ENCODE measurements at regions not wholly inside any gene's neighbourhood (a gene's known extent, or its start where the extent isn't known, plus 50 kb on each side); places are given as distances from the start of the nearest gene placed in this dataset.
"Not testable (repeated sequence)": the region's sequence is repeated elsewhere in the genome, so short reads cannot be mapped to it uniquely, and the experiment has no call there.

DNA sequence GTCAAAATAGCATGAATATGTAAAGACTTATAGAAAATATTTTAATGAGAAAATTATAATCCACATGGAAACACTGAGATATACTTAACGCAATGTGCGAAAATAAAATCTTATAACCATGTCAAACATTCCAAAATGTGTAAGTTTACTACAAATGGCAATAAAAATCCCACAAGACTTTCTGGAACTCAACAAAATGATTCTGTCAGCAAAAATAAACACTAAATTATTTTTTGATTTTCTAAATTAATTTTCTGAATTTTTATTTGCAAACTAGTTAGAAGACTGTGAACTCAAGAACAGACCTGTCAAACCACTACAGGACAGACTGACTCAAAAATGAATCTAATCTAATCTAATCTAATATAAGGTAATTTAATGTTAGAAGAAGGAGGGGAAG lies 160.8 kb upstream of the KCTD7 start:
- TF ChIP-seq, protein P1, sequence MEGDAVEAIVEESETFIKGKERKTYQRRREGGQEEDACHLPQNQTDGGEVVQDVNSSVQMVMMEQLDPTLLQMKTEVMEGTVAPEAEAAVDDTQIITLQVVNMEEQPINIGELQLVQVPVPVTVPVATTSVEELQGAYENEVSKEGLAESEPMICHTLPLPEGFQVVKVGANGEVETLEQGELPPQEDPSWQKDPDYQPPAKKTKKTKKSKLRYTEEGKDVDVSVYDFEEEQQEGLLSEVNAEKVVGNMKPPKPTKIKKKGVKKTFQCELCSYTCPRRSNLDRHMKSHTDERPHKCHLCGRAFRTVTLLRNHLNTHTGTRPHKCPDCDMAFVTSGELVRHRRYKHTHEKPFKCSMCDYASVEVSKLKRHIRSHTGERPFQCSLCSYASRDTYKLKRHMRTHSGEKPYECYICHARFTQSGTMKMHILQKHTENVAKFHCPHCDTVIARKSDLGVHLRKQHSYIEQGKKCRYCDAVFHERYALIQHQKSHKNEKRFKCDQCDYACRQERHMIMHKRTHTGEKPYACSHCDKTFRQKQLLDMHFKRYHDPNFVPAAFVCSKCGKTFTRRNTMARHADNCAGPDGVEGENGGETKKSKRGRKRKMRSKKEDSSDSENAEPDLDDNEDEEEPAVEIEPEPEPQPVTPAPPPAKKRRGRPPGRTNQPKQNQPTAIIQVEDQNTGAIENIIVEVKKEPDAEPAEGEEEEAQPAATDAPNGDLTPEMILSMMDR (IDR thresholded peaks at IDR 0.05), result no peak
- H3K9me3 ChIP-seq, result no peaks in the 10 kb centered on the region
- H3K4me1 ChIP-seq, result peaks cover 0 to 10% (median 0%) of the 10 kb centered on the region in 9 donors
- intact Hi-C loops (cut with DNase I), result no loop called here
- no peak overlapping the region for H3K27ac ChIP-seq
- H3K36me3 ChIP-seq, result peaks cover 0 to 8% (median 0%) of the 10 kb centered on the region in 9 donors
- no peak for ATAC-seq
- 98 to 100% methylated on average over 2 of the region's 2 CpGs for WGBS, 2 donors
- no peak for DNase-seq
- no peaks in the 10 kb centered on the region for H3K27me3 ChIP-seq
- no peak overlapping the region for H3K4me3 ChIP-seq

DNA sequence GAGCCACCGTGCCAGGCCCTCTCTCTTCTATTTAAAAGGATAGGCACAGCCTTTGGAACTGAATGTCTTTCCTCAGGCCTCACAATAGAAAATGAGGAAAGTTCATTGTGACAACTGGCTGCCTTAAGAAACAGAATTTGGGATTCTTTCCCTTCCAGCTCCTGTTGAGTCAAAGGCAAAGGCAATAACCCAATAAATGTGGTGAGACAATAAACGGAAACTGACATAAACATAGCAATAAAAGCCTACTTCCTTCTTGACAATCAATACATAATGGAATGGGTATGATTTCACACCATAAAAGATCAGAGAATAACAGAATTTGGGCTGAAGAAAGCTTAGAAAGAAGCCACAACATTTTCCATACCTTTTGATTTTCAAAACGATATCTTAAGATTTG lies 155.6 kb upstream of the KCTD7 start:
- H3K27ac ChIP-seq; DNase-seq; H3K9me3 ChIP-seq; H3K27me3 ChIP-seq; intact Hi-C loops (cut with DNase I); H3K4me1 ChIP-seq; ATAC-seq; H3K4me3 ChIP-seq: not testable (repeated sequence)
- peaks cover 0 to 35% (median 0%) of the 10 kb centered on the region in 9 donors for H3K36me3 ChIP-seq
- WGBS, 2 donors, result 90 to 91% methylated on average over 3 of the region's 3 CpGs

DNA sequence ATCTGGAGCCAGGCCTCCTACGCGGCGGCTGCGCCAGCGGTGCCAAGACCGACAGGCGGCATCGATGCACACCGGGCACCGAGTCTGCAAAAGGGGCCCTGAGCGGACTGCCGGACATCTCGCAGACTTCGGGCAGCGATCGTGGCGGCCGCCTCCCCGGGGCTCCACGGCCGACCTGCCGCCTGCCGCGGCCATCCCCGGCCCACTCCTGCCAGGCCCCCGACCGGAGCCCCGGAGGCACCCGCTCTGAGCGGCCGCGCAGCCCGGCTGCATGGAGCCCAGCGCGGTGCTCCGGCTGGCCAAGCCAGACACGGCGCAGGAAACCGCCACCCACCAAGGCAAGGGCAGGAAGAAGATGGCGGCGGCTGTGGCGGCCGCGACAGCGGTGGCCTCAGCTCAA lies 154.2 kb upstream of the KCTD7 start:
- Histone ChIP-seq H3K4me3 (no peak overlapping the region), H3K4me1 (peaks cover 0 to 10% (median 0%) of the 10 kb centered on the region in 9 donors), H3K27me3 (no peaks in the 10 kb centered on the region), H3K27ac (no peak overlapping the region), H3K9me3 (no peaks in the 10 kb centered on the region), H3K36me3 (peaks cover 0 to 48% (median 5%) of the 10 kb centered on the region in 9 donors)
- intact Hi-C loops (cut with DNase I), result no loop called here
- DNase-seq (no peak), ATAC-seq (no peak)
- TF ChIP-seq, protein P1 (IDR thresholded peaks at IDR 0.05), result no peak
- WGBS, 2 donors, result 96 to 97% methylated on average over 45 of the region's 45 CpGs

DNA sequence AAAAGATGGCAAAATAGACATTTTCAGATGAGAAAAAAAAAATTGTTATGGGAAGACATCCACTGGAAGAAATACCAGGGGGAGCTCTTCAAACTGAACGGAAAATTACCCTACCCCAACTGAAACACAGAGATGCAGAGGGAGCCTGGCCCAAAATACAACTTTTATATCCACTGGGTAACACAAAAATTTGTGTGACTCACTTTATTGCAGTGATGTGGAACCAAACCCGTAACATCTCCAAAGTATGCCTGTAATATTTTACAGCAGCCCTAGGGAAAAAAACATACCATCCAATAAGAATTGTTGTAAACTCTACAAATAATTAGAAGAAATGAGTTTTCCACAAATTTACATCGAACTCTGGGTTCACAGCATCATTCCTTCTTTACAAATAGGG lies 152.6 kb upstream of the KCTD7 start:
- ATAC-seq; H3K4me1 ChIP-seq; H3K4me3 ChIP-seq; intact Hi-C loops (cut with DNase I); H3K27ac ChIP-seq; DNase-seq; H3K27me3 ChIP-seq; H3K9me3 ChIP-seq: not testable (repeated sequence)
- WGBS, 2 donors, result 95 to 96% methylated on average over 3 of the region's 3 CpGs
- peaks cover 0 to 61% (median 10%) of the 10 kb centered on the region in 9 donors for H3K36me3 ChIP-seq

DNA sequence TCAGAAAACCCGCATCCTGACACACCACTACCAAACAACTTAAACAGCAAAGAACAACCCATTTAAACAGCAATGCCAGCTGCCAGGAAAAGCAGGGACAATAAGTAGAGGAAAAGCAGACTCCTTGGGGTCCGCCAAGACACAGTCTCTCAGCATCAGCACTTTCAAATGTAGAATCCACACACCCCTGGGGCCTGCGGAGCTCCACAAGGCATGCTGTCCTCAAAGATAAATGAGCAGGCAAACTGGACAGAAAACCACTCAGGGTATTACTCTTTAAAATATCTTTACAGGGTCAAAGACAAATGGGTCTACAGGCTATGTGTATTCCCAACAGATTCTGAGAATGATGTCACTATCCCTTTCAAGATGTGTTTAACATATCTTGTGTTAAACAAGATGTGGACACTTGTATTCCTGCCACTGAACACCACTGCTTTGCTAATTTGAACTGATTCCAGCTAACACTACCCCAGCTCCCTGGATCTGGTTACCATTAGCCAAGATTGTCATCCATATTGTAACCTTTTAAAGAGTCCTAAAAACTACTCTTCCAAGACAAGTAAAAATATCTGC lies 150.8 kb upstream of the KCTD7 start:
- H3K9me3 ChIP-seq; H3K4me1 ChIP-seq; DNase-seq; H3K27ac ChIP-seq; intact Hi-C loops (cut with DNase I); H3K27me3 ChIP-seq; H3K4me3 ChIP-seq; ATAC-seq: not testable (repeated sequence)
- H3K36me3 ChIP-seq, result peaks cover 0 to 73% (median 10%) of the 10 kb centered on the region in 9 donors
- 63 to 70% methylated on average over 3 of the region's 3 CpGs for WGBS, 2 donors

DNA sequence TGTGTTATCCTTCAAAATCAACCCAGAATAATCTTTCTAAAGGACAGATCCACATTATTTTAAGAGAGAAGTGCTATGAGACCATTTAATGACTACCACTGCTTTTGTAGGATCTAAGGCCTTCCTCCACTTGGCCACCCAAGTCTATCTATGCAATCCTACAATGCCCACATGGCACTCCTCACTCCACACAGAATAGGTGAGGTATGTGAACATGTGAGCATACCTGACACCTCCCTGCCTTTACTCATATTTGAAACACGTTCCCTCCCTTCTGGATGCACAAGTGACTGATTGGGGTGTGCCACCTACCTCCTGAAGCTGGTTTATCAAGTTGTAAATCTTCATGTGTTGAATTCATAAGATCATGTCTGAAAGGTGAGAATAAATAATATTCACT lies 147.5 kb upstream of the KCTD7 start:
- H3K27ac ChIP-seq; H3K27me3 ChIP-seq; DNase-seq; H3K4me1 ChIP-seq; intact Hi-C loops (cut with DNase I); H3K4me3 ChIP-seq; ATAC-seq; H3K9me3 ChIP-seq: not testable (repeated sequence)
- 97 to 100% methylated on average over 1 of the region's 1 CpG for WGBS, 2 donors
- peaks cover 0 to 64% (median 13%) of the 10 kb centered on the region in 9 donors for H3K36me3 ChIP-seq

DNA sequence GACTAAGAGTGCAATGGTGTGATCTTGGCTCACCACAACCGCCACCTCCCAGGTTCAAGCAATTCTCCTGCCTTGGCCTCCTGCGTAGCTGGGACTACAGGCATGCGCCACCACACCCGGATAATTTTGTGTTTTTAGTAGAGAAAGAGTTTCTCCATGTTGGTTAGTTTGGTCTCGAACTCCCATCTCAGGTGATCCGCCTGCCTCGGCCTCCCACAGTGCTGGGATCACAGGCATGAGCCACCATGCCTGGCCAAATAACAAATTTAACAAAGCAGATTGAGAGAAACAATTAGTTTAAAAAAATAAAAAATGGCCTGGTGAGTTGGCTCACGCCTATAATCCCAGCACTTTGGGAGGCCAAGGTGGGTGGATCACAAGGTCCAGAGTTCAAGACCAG lies 139.6 kb upstream of the KCTD7 start:
- H3K4me3 ChIP-seq; H3K27ac ChIP-seq; intact Hi-C loops (cut with DNase I); DNase-seq; H3K9me3 ChIP-seq; H3K27me3 ChIP-seq; ATAC-seq: not testable (repeated sequence)
- H3K36me3 ChIP-seq, result peaks cover 0 to 16% (median 0%) of the 10 kb centered on the region in 9 donors
- peaks cover 0 to 11% (median 10%) of the 10 kb centered on the region in 9 donors for H3K4me1 ChIP-seq
- WGBS, 2 donors, result 96 to 98% methylated on average over 8 of the region's 8 CpGs

DNA sequence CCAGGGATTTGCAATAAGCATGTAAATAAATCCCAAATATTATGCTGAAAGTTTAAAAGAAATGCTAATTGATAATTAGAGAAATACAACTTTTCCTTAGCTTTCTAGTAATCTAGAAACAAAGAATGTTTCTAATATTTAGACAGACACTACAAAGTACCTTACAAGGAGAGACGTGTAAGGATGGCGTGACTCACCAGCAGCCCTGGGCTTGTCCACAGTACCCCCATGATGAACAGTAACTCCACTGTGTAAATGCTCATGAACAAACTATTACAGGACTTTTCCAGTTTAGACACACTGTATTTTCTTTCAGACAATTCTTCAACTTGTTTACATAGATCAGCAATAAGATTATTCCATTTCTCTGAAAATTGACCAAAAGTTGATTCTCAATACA lies 138.9 kb upstream of the KCTD7 start:
- WGBS, 2 donors, result 44 to 57% methylated on average over 2 of the region's 2 CpGs
- H3K27ac ChIP-seq, ATAC-seq, H3K4me3 ChIP-seq, DNase-seq, H3K27me3 ChIP-seq, H3K9me3 ChIP-seq: not testable (repeated sequence)
- intact Hi-C loops (cut with DNase I), result loop anchor here in 1 of 10 donors (10.0 kb wide), 1 partner anchor 345 kb away; no protein-coding TSS in a partner anchor
- Histone ChIP-seq H3K4me1 (peaks cover 0 to 17% (median 15%) of the 10 kb centered on the region in 9 donors), H3K36me3 (peaks cover 0 to 16% (median 0%) of the 10 kb centered on the region in 9 donors)

DNA sequence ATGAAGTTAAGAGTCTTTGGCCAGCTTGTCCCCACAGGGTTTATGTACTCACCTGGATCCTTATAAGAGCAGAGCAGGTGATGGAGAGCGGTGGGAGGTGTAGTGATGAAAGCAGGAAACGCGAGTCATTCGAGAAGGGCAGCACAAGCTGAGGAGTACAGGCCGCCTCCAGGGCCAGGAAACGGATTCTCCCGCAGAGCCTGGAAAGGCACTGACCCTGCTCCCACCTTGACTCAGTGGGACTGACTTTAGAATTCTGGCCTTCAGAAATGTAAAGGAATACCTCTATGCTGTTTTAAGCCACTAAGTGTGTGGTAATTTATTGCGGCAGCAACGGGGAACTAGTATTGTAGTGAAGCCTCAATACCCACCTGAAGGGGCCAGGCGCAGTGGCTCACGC lies 137.7 kb upstream of the KCTD7 start:
- H3K27ac ChIP-seq, ATAC-seq, H3K9me3 ChIP-seq, DNase-seq, H3K27me3 ChIP-seq, H3K4me3 ChIP-seq: not testable (repeated sequence)
- Histone ChIP-seq H3K36me3 (peaks cover 0 to 14% (median 0%) of the 10 kb centered on the region in 9 donors), H3K4me1 (peaks cover 0 to 17% (median 15%) of the 10 kb centered on the region in 9 donors)
- 77 to 87% methylated on average over 9 to 10 of the region's 11 CpGs for WGBS, 2 donors
- intact Hi-C loops (cut with DNase I), result loop anchor here in 1 of 10 donors (10.0 kb wide), 1 partner anchor 346 kb away; no protein-coding TSS in a partner anchor
